ENCODE measurements at regions not wholly inside any gene's neighbourhood (a gene's known extent, or its start where the extent isn't known, plus 50 kb on each side); places are given as distances from the start of the nearest gene placed in this dataset.

DNA sequence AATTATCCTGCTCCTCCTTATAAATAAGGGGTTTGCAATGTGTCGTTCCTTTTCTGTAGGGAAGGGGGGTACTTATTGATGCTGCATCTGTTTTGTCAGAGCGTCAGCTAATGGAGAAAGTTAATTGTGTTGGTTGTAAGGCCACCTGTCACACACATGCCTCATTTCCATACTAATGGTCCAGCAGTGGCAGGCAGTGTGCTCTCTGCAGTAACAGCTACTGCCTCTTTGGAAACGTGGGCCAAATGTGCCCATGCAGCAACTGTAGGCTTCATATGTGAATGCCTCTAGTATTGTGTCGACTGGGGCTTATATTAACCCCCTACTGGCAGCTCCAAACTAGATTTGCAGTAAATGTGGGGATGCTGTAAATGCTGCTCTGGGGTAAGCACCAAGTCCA is 56.3 kb upstream of the OLIG3 start:
- no peak for TF ChIP-seq POLR2A (IDR thresholded peaks at IDR 0.05)
- TF ChIP-seq, protein P1, sequence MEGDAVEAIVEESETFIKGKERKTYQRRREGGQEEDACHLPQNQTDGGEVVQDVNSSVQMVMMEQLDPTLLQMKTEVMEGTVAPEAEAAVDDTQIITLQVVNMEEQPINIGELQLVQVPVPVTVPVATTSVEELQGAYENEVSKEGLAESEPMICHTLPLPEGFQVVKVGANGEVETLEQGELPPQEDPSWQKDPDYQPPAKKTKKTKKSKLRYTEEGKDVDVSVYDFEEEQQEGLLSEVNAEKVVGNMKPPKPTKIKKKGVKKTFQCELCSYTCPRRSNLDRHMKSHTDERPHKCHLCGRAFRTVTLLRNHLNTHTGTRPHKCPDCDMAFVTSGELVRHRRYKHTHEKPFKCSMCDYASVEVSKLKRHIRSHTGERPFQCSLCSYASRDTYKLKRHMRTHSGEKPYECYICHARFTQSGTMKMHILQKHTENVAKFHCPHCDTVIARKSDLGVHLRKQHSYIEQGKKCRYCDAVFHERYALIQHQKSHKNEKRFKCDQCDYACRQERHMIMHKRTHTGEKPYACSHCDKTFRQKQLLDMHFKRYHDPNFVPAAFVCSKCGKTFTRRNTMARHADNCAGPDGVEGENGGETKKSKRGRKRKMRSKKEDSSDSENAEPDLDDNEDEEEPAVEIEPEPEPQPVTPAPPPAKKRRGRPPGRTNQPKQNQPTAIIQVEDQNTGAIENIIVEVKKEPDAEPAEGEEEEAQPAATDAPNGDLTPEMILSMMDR (IDR thresholded peaks at IDR 0.05), result no peak

Data from vagina (tissue), 2 donors.